Colonic mucosa (tissue), 4 donors: ENCODE measurements at regions not wholly inside any gene's neighbourhood (a gene's known extent, or its start where the extent isn't known, plus 50 kb on each side); places are given as distances from the start of the nearest gene placed in this dataset.
A peak's percentile ranks its signal among the peaks of the same experiment; 100 is the strongest.
"Not testable (repeated sequence)": the region's sequence is repeated elsewhere in the genome, so short reads cannot be mapped to it uniquely, and the experiment has no call there.

Source experiments
- DNase-seq: peaks from one replicate; pipeline ENCODE4 v3.0.0-alpha.2; 2020
- H3K27ac ChIP-seq: fragments of 200-600 bp; one replicate; pipeline ENCODE4 v1.8.0; 2021
- H3K27me3 ChIP-seq: fragments of 200-600 bp; one replicate; pipeline ENCODE4 v1.8.0; 2021
- H3K36me3 ChIP-seq: fragments of 200-600 bp; one replicate; pipeline ENCODE4 v1.8.0; 2021
- H3K4me1 ChIP-seq: fragments of 200-600 bp; one replicate; pipeline ENCODE4 v1.8.0; 2021; ENCODE audit warnings: mild to moderate bottlenecking
- H3K4me3 ChIP-seq: fragments of 200-600 bp; one replicate; pipeline ENCODE4 v1.8.0; 2021
- H3K9ac ChIP-seq, 2 donors: one replicate each; pipeline ENCODE4 v1.7.0; 2013; ENCODE audit warnings: control low read depth in 2 of 2, low read depth in 2 of 2, low read length in 2 of 2
- H3K9me3 ChIP-seq: fragments of 200-600 bp; one replicate; pipeline ENCODE4 v1.8.0; 2021
- intact Hi-C: fragments of 100-400 bp; cut with DNase I; formaldehyde crosslinking; loops from one replicate; pipeline ENCODE4 v1.14.1; 2022
- TF ChIP-seq, protein P1 (sequence below): fragments of 200-600 bp; IDR thresholded peaks from one replicate; pipeline ENCODE4 v1.8.0; 2022; ENCODE audit warnings: antibody characterized with exemption, mild to moderate bottlenecking
- donor health status: healthy.
- donor health status: DM: no; HTN: no; CAD: no.
- donor health status: DM: no; HTN: no; CAD: no.

DNA sequence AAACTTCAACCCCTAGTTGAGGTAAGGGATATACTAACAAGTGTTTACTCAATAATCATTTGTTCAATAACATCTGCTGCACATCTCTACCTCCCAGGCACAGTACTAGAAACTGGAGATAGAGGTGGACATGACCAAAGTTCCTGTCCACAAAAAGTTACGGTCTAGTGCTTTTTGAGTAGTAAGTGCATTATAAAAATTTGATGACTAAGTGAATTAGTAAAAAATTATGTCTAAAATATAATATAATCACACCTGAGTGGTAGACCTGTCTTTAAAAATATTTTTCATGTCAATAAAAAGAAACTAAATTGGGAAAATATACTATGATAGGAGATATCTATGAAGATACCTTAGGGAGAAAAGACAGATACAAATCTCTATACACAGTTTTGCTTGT is 121.5 kb upstream of the FHIT start:
- Histone ChIP-seq H3K4me3 (no peak overlapping the region), H3K4me1 (no peaks in the 10 kb centered on the region), H3K27me3 (no peaks in the 10 kb centered on the region), H3K9ac (no peak overlapping the region), H3K27ac (no peak overlapping the region), H3K9me3 (no peaks in the 10 kb centered on the region), H3K36me3 (no peaks in the 10 kb centered on the region)
- no peak for DNase-seq
- intact Hi-C loops: no loop called here
- TF ChIP-seq, protein P1, sequence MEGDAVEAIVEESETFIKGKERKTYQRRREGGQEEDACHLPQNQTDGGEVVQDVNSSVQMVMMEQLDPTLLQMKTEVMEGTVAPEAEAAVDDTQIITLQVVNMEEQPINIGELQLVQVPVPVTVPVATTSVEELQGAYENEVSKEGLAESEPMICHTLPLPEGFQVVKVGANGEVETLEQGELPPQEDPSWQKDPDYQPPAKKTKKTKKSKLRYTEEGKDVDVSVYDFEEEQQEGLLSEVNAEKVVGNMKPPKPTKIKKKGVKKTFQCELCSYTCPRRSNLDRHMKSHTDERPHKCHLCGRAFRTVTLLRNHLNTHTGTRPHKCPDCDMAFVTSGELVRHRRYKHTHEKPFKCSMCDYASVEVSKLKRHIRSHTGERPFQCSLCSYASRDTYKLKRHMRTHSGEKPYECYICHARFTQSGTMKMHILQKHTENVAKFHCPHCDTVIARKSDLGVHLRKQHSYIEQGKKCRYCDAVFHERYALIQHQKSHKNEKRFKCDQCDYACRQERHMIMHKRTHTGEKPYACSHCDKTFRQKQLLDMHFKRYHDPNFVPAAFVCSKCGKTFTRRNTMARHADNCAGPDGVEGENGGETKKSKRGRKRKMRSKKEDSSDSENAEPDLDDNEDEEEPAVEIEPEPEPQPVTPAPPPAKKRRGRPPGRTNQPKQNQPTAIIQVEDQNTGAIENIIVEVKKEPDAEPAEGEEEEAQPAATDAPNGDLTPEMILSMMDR: no peak

DNA sequence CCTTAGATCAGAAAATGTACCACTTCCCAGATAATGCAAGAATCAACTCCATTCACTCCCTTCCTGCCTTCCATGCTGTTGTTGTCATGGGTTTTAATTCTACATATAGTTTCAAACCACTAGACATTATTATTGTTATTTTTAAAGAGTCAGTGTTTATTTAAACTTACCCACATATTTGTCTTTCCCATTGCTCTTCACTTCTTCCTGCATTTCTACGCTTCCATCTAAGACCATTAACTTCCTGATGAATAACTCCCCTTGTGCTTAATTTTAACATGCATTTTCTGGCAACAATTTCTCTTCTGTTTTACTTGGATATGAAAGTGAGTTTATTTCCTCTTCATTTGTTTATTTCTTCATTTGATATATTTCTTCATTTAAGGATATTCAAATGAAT is 127.1 kb upstream of the FHIT start:
- Histone ChIP-seq H3K36me3 (no peaks in the 10 kb centered on the region), H3K27me3 (no peaks in the 10 kb centered on the region), H3K27ac (no peak overlapping the region), H3K9me3 (no peaks in the 10 kb centered on the region), H3K9ac (no peak overlapping the region), H3K4me1 (no peaks in the 10 kb centered on the region), H3K4me3 (no peak overlapping the region)
- DNase-seq: no peak
- TF ChIP-seq, protein P1: no peak
- intact Hi-C loops: no loop called here

DNA sequence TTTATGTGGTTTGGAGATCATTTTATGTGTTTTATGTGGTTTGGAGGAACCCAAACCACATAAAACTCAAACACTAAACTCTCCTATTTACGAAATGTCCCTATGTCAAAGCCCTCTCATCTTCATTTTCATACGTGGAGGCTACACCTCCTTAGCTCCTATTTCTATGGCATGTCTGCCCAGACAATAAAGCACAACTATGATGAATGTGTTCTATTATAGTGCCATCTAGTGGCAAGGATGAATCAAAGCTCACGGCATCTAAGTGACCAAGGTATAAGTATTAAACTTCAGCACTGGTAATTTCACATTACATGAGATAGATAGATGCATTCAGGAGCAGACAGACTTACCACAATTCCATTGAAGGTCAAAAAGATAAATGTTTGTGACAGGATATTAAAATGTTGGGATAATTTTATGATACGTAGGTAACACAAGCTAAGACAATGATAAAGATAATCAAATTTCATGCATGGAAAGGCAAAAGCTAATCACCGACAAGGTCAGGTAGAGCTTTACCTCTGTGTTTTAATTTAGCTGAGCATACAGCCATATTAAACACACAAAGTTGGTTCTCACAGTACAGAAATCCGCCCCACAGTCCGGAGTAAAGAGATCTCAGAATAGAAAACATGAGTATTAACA is 130.6 kb upstream of the FHIT start:
- Histone ChIP-seq H3K9ac (no peak overlapping the region), H3K4me1 (no peaks in the 10 kb centered on the region), H3K27ac (no peak overlapping the region), H3K36me3 (no peaks in the 10 kb centered on the region), H3K27me3 (no peaks in the 10 kb centered on the region), H3K4me3 (no peak overlapping the region), H3K9me3 (no peaks in the 10 kb centered on the region)
- intact Hi-C loops: no loop called here
- no peak for DNase-seq
- TF ChIP-seq, protein P1: peak; percentile 55

DNA sequence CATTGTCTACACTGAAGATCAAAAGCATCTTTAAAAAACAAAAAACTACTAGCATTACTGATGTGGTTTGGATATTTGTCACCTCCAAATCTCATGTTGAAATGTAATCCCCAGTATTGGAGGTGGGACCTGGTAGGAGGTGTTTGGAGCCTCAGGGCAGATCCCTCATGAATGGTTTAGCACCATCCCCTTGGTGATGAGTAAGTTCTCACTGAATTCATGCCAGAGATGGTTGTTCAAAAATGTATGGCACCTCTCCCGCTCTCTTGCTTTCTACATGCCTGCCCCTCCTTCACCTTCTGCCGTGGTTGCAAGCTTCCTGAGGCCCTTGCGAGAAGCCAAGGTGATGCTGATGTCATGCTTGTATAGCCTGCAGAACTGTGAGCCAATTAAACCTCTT is 136.6 kb upstream of the FHIT start:
- Histone ChIP-seq H3K9me3 (no peaks in the 10 kb centered on the region), H3K27ac (no peak overlapping the region), H3K9ac (no peak overlapping the region), H3K36me3 (no peaks in the 10 kb centered on the region), H3K4me3 (no peak overlapping the region), H3K4me1 (no peaks in the 10 kb centered on the region), H3K27me3 (no peaks in the 10 kb centered on the region)
- TF ChIP-seq, protein P1: no peak
- DNase-seq: no peak
- intact Hi-C loops: no loop called here

DNA sequence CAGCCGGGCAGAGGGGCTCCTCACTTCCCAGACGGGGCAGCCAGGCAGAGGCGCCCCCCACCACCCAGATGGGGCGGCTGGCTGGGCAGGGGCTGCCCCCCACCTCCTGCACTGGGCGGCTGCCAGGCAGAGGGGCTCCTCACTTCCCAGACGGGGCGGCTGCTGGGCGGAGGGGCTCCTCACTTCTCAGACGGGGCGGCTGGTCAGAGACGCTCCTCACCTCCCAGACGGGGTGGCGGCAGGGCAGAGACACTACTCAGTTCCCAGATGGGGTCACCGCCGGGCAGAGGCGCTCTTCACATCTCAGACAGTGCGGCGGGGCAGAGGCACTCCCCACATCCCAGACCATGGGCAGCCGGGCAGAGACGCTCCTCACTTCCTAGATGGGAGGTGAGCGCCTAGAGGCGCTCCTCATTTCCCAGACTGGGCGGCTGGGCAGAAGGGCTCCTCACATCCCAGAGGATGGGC is 142.3 kb upstream of the FHIT start:
- intact Hi-C loops, H3K4me3 ChIP-seq, H3K9me3 ChIP-seq, H3K27me3 ChIP-seq, DNase-seq, H3K27ac ChIP-seq, H3K9ac ChIP-seq, H3K36me3 ChIP-seq, H3K4me1 ChIP-seq: not testable (repeated sequence)

DNA sequence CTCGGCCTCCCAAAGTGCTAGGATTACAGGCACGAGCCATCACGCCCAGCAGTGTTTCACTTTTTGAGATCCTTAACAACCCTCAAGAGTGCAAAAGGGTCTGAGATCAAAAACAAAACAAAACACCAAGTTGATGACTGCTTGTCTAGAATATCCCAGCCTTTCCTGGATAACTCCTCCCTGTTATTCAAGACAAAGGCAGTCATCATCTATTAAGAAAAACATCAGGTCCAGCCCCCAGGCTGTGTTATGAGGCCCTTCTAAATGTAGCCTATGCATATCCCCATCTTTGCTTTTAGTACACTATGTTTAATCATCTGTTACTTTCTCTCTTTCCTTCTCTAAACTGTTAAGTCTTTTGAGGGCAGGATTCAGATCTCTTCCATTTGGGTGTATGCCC is 150.1 kb upstream of the FHIT start:
- no peak for DNase-seq
- Histone ChIP-seq H3K4me3 (no peak overlapping the region), H3K9ac (no peak overlapping the region), H3K27me3 (no peaks in the 10 kb centered on the region), H3K36me3 (no peaks in the 10 kb centered on the region), H3K27ac (no peak overlapping the region), H3K4me1 (no peaks in the 10 kb centered on the region), H3K9me3 (no peaks in the 10 kb centered on the region)
- intact Hi-C loops: no loop called here
- TF ChIP-seq, protein P1: no peak
